GM21390 (cell line): ENCODE measurements at regions not wholly inside any gene's neighbourhood (a gene's known extent, or its start where the extent isn't known, plus 50 kb on each side); places are given as distances from the start of the nearest gene placed in this dataset.

Experiments used
- ATAC-seq: cut with Tn5 transposase; IDR thresholded peaks from one replicate; pipeline ENCODE4 v1.9.1; 2021; ENCODE audit not compliant: unreplicated experiment

DNA sequence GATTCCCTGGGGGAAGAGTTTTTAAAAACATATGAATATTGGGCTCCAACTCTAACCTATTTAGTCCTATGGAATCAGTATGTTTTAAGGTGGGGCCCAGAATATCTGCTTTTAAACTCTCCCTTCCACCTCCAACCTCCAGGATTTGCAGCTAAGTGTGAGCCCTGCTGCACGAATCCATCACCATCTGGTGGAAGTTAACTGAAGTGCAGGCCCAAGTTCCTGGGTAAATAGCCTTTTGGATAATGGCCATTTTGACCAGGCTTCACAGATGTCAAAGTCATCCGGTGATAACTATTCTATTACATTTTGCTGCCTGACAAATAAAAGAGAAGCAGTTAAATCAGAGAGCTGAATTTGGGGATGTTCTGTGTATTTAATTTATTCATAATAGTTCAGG lies 58.1 kb upstream of the RMST start:
- ATAC-seq, result peak; percentile 83

DNA sequence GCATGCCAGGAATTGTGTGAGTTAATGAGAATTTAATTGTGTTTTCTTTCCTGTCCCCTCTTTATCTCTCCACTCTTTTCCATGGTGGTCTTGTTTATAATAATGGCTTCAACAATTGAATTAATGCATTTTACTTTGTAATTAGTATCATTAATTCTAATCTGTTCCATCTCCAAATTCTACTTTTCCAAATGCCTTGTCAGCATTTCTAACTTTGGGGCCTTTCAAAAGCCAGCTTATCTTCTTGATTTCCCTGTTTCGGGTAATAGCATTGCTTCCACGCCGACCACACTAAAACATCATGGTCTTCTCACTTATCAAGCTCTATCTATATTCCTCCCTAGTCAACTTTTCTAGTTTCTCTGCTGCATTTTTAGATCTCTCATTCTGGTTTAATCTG lies 54.2 kb upstream of the RMST start:
- ATAC-seq, result no peak

DNA sequence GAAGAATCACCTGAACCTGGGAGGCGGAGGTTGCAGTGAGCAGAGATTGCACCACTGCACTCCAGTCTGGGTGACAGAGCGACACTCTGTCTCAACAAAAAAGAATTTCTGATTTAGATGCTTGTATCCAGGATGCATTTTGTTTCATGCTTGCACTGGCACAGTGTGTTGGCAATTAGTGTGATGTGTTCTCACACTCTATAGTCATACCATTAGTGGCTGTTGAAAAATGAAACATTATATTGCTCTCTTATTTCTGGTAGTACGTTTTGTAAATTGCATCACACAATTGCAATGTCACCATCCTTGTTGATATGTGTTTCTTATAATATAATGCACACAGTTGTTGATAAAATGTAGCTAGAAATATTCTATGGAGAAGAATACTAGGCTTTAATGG lies 51.3 kb upstream of the RMST start:
- no peak for ATAC-seq
